HepG2 (cell line): ENCODE measurements at regions not wholly inside any gene's neighbourhood (a gene's known extent, or its start where the extent isn't known, plus 50 kb on each side); places are given as distances from the start of the nearest gene placed in this dataset.

Experiments used
- ATAC-seq: fragments of 200-7000 bp; cut with Tn5 transposase; 3 replicates; pipeline ENCODE4 v1.9.1; 2020; ENCODE audit warnings: mild to moderate bottlenecking, moderate library complexity
- BruUV-seq: library from RNA; stranded (reverse); fragments of 400-500 nt; replicated peaks from 2 replicates; lab custom pipeline; 2021; lab: Mats Ljungman, UMichigan
- CTCF ChIA-PET: fragments of 300-600 bp; formaldehyde crosslinking; extraction: SDS; loops from one replicate; lab custom pipeline; 2021; ENCODE audit warnings: low total read pairs, inconsistent platforms, low intra/inter-chr PET ratio; lab: Yijun Ruan, JAX
- POLR2A ChIA-PET: fragments of 350-600 bp; sonication (Branson Sonifier 250); formaldehyde crosslinking; loops from one replicate; lab custom pipeline; 2020; ENCODE audit warnings: antibody characterized with exemption, inconsistent platforms; lab: Yijun Ruan, JAX
- DNase-seq: peaks from one replicate; pipeline ENCODE4 v3.0.0-alpha.2; 2015; ENCODE audit warnings: low spot score
- FAIRE-seq: peaks from 3 replicates; lab custom pipeline; 2011; peaks lifted over from hg19 to GRCh38; lab: Jason Lieb, UNC
- H2AFZ ChIP-seq: one replicate; pipeline ENCODE4 v1.6.1; 2011; ENCODE audit warnings: low read length, inconsistent platforms
- H3K27ac ChIP-seq: fragments of 300-600 bp; 3 replicates; pipeline ENCODE4 v1.8.0; 2011; ENCODE audit warnings: mixed run types, mild to moderate bottlenecking, mixed read lengths, low read length, inconsistent platforms; ENCODE audit not compliant: insufficient read depth; ENCODE audit errors: extremely low read length
- H3K27me3 ChIP-seq, 2 experiments: fragments of 200-600 bp in 1 of 2; 2 replicates in 1 of 2; 3 replicates in 1 of 2; pipeline versions ENCODE4 v1.6.0 to v1.8.0; 2011; ENCODE audit warnings: low read length in 2 of 2, mild to moderate bottlenecking in 2 of 2, moderate library complexity in 2 of 2, inconsistent platforms in 1 of 2; ENCODE audit not compliant: insufficient read depth in 2 of 2, control insufficient read depth in 1 of 2
- H3K36me3 ChIP-seq, 2 experiments: fragments of 200-600 bp in 1 of 2; replicated peaks in 1 of 2; 2 replicates in 1 of 2; 3 replicates in 1 of 2; pipeline versions ENCODE4 v1.5.1 to v1.8.0; 2011; ENCODE audit warnings: low read length in 2 of 2, inconsistent platforms in 1 of 2; ENCODE audit not compliant: insufficient read depth in 2 of 2, control insufficient read depth in 1 of 2
- H3K4me1 ChIP-seq: 2 replicates; pipeline ENCODE4 v1.5.1; 2012; ENCODE audit warnings: low read length, inconsistent platforms; ENCODE audit not compliant: insufficient read depth
- H3K4me2 ChIP-seq: 2 replicates; pipeline ENCODE4 v1.6.0; 2011; ENCODE audit warnings: low read depth, low read length, inconsistent platforms
- H3K4me3 ChIP-seq, 3 experiments: fragments of 200-600 bp in 1 of 3; sonication (generic), shearing (Covaris generic) in 1 of 3; replicated peaks in 1 of 3; 2 replicates each; pipeline ENCODE4 v1.5.1; 2011 to 2016; ENCODE audit warnings: low read length in 3 of 3, inconsistent platforms in 2 of 3, low read depth in 2 of 3, mild to moderate bottlenecking in 2 of 3, control low read depth in 1 of 3, mixed read lengths in 1 of 3; ENCODE audit not compliant: insufficient read depth in 1 of 3
- H3K79me2 ChIP-seq: one replicate; pipeline ENCODE4 v1.6.1; 2011; ENCODE audit warnings: low read length, inconsistent platforms; ENCODE audit not compliant: insufficient read depth
- H3K9ac ChIP-seq: 2 replicates; pipeline ENCODE4 v1.6.0; 2011; ENCODE audit warnings: mild to moderate bottlenecking, low read depth, low read length, inconsistent platforms; ENCODE audit not compliant: insufficient read depth
- H3K9me3 ChIP-seq: 2 replicates; pipeline ENCODE4 v1.5.1; 2012; ENCODE audit warnings: mild to moderate bottlenecking, low read length
- H4K20me1 ChIP-seq: 2 replicates; pipeline ENCODE4 v1.6.0; 2011; ENCODE audit warnings: inconsistent platforms, mild to moderate bottlenecking, low read length, moderate library complexity; ENCODE audit not compliant: insufficient read depth
- FOXM1 ChIP-seq: sonication (generic); formaldehyde crosslinking; IDR thresholded peaks from 2 replicates; pipeline ENCODE4 v1.5.0; 2020; ENCODE audit warnings: missing genetic modification reagents
- NCOA2 ChIP-seq: sonication (generic); formaldehyde crosslinking; IDR thresholded peaks from 2 replicates; pipeline ENCODE4 v1.8.0; 2022; ENCODE audit warnings: inconsistent platforms
- NFE2 ChIP-seq: sonication (generic); formaldehyde crosslinking; IDR thresholded peaks from 2 replicates; pipeline ENCODE4 v1.4.0; 2020; ENCODE audit warnings: missing genetic modification reagents
- SIN3B ChIP-seq: fragments of 150-350 bp; IDR thresholded peaks from 2 replicates; pipeline ENCODE4 v1.6.1; 2014; ENCODE audit warnings: low read length
- TARDBP ChIP-seq: sonication (generic); formaldehyde crosslinking; IDR thresholded peaks from 2 replicates; pipeline ENCODE4 v1.8.0; 2022; ENCODE audit warnings: mild to moderate bottlenecking, missing genetic modification reagents
- TGIF2 ChIP-seq: IDR thresholded peaks from 2 replicates; pipeline ENCODE4 v1.6.1; 2016; ENCODE audit warnings: control low read depth, missing compliant biosample characterization
- ZNF350 ChIP-seq: sonication (generic); formaldehyde crosslinking; IDR thresholded peaks from 2 replicates; pipeline ENCODE4 v1.4.0; 2020; ENCODE audit warnings: mild to moderate bottlenecking, low read depth, missing genetic modification reagents, borderline replicate concordance
- ZNF567 ChIP-seq: sonication (generic); formaldehyde crosslinking; IDR thresholded peaks from 2 replicates; pipeline ENCODE4 v1.8.1; 2023; ENCODE audit warnings: mild to moderate bottlenecking, missing genetic modification reagents, borderline replicate concordance
- WGBS: methylation state at CpG from one replicate; pipeline ENCODE4 v1.1.6; 2017; ENCODE audit warnings: low lambda C conversion rate; 5-methylcytosine and 5-hydroxymethylcytosine counted together
- in situ Hi-C: cut with HindIII; loops from 2 replicates; pipeline ENCODE4 v1.10.0; 2017; ENCODE audit warnings: low pct_unique_long_range_greater_than_20kb; ENCODE audit not compliant: extremely low pct_ligation_motif_present
- intact Hi-C: fragments of 100-400 bp; cut with micrococcal nuclease; formaldehyde crosslinking; loops from one replicate; pipeline ENCODE4 v1.10.0; 2022; ENCODE audit not compliant: unreplicated experiment
- TF ChIP-seq, protein P1 (sequence below): sonication (generic); formaldehyde crosslinking; IDR thresholded peaks from 2 replicates; pipeline ENCODE4 v1.4.0; 2020; ENCODE audit warnings: missing genetic modification reagents
- TF ChIP-seq, protein P2 (sequence below): IDR thresholded peaks from 2 replicates; pipeline ENCODE4 v1.6.1; 2016; ENCODE audit warnings: missing compliant biosample characterization, missing genetic modification reagents, borderline replicate concordance
- TF ChIP-seq, protein P3 (sequence below): sonication (generic); formaldehyde crosslinking; IDR thresholded peaks from 2 replicates; pipeline ENCODE4 v1.5.1; 2020; ENCODE audit warnings: mild to moderate bottlenecking, missing genetic modification reagents, borderline replicate concordance

DNA sequence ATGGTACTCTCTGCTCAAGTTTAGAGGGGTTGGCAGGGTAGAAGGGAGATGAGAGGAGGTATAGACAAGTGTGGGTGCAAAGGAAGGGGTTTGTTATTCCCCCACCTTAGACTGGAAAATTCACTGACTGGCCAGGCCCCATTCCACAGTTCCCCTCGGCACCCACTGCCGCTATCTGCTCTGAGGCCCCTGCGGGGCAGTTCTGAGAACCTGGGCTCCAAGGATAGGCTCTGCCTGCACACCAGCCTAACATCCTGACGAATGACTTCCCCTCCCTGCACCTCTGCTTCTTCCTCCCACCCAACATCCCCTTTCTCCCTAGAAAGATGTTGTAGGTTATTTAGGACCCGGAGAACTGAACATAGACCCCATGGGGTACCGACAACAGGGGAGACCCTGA lies 303.9 kb upstream of the HDAC4 start:
- POLR2A ChIA-PET, result no interaction called here
- in situ Hi-C loops, result no loop called here
- Histone ChIP-seq H3K9ac (no peak overlapping the region), H3K9me3 (peaks cover 3% of the 10 kb centered on the region; the same call in 1 of the 2 replicates), H3K27me3 (peaks cover 0 to 12% of the 10 kb centered on the region in 2 experiments; a peak in 2 of 5 replicates), H3K79me2 (no peaks in the 10 kb centered on the region), H3K4me3 (no peak overlapping the region), H4K20me1 (no peaks in the 10 kb centered on the region), H3K36me3 (no peaks in the 10 kb centered on the region), H3K4me1 (no peaks in the 10 kb centered on the region), H2AFZ (no peak overlapping the region), H3K4me2 (no peak overlapping the region), H3K27ac (no peak overlapping the region)
- FAIRE-seq, result no peak
- TF ChIP-seq, protein P1, sequence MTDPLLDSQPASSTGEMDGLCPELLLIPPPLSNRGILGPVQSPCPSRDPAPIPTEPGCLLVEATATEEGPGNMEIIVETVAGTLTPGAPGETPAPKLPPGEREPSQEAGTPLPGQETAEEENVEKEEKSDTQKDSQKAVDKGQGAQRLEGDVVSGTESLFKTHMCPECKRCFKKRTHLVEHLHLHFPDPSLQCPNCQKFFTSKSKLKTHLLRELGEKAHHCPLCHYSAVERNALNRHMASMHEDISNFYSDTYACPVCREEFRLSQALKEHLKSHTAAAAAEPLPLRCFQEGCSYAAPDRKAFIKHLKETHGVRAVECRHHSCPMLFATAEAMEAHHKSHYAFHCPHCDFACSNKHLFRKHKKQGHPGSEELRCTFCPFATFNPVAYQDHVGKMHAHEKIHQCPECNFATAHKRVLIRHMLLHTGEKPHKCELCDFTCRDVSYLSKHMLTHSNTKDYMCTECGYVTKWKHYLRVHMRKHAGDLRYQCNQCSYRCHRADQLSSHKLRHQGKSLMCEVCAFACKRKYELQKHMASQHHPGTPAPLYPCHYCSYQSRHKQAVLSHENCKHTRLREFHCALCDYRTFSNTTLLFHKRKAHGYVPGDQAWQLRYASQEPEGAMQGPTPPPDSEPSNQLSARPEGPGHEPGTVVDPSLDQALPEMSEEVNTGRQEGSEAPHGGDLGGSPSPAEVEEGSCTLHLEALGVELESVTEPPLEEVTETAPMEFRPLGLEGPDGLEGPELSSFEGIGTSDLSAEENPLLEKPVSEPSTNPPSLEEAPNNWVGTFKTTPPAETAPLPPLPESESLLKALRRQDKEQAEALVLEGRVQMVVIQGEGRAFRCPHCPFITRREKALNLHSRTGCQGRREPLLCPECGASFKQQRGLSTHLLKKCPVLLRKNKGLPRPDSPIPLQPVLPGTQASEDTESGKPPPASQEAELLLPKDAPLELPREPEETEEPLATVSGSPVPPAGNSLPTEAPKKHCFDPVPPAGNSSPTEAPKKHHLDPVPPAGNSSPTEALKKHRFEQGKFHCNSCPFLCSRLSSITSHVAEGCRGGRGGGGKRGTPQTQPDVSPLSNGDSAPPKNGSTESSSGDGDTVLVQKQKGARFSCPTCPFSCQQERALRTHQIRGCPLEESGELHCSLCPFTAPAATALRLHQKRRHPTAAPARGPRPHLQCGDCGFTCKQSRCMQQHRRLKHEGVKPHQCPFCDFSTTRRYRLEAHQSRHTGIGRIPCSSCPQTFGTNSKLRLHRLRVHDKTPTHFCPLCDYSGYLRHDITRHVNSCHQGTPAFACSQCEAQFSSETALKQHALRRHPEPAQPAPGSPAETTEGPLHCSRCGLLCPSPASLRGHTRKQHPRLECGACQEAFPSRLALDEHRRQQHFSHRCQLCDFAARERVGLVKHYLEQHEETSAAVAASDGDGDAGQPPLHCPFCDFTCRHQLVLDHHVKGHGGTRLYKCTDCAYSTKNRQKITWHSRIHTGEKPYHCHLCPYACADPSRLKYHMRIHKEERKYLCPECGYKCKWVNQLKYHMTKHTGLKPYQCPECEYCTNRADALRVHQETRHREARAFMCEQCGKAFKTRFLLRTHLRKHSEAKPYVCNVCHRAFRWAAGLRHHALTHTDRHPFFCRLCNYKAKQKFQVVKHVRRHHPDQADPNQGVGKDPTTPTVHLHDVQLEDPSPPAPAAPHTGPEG, result no peak
- TF ChIP-seq, protein P2, sequence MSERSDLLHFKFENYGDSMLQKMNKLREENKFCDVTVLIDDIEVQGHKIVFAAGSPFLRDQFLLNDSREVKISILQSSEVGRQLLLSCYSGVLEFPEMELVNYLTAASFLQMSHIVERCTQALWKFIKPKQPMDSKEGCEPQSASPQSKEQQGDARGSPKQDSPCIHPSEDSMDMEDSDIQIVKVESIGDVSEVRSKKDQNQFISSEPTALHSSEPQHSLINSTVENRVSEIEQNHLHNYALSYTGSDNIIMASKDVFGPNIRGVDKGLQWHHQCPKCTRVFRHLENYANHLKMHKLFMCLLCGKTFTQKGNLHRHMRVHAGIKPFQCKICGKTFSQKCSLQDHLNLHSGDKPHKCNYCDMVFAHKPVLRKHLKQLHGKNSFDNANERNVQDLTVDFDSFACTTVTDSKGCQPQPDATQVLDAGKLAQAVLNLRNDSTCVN (CRISPR knock-in tag), result no peak
- TF ChIP-seq TARDBP (CRISPR knock-in tag) (no peak), TGIF2 (no peak), ZNF350 (CRISPR knock-in tag) (no peak), NFE2 (no peak), SIN3B (no peak), FOXM1 (CRISPR knock-in tag) (no peak), ZNF567 (CRISPR knock-in tag) (no peak), NCOA2 (CRISPR knock-in tag) (no peak)
- TF ChIP-seq, protein P3, sequence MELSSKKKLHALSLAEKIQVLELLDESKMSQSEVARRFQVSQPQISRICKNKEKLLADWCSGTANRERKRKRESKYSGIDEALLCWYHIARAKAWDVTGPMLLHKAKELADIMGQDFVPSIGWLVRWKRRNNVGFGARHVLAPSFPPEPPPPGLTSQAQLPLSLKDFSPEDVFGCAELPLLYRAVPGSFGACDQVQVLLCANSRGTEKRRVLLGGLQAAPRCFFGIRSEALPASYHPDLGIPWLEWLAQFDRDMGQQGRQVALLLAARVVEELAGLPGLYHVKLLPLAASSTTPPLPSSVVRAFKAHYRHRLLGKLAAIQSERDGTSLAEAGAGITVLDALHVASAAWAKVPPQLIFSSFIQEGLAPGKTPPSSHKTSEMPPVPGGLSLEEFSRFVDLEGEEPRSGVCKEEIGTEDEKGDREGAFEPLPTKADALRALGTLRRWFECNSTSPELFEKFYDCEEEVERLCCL (CRISPR knock-in tag), result no peak
- no peak for ATAC-seq
- CTCF ChIA-PET, result no interaction called here
- 36% methylated on average over 6 of the region's 6 CpGs for WGBS
- intact Hi-C loops, result no loop called here
- BruUV-seq, result no TSS peak
- DNase-seq, result no peak
